Psoas muscle (tissue), 7 donors: ENCODE measurements at regions not wholly inside any gene's neighbourhood (a gene's known extent, or its start where the extent isn't known, plus 50 kb on each side); places are given as distances from the start of the nearest gene placed in this dataset.

Experiments
- ATAC-seq, 4 donors: fragments of 200-7000 bp; cut with Tn5 transposase; one replicate each; pipeline ENCODE4 v1.9.1; 2020; ENCODE audit warnings: moderate library complexity in 3 of 4, mild to moderate bottlenecking in 2 of 4
- DNase-seq, 2 donors: peaks; one replicate each; pipeline ENCODE4 v3.0.0-alpha.2; 2020
- H3K27ac ChIP-seq: fragments of 200-600 bp; one replicate; pipeline ENCODE4 v1.8.0; 2022
- H3K27me3 ChIP-seq, 3 donors: fragments of 200-600 bp in 1 of 3; one replicate each; pipeline versions ENCODE4 v1.6.1 to v1.8.0; 2013 to 2022; ENCODE audit warnings: low read length in 2 of 3, mild to moderate bottlenecking in 2 of 3, moderate library complexity in 1 of 3; ENCODE audit not compliant: insufficient read depth in 3 of 3
- H3K36me3 ChIP-seq, 2 donors: fragments of 200-600 bp in 1 of 2; one replicate each; pipeline versions ENCODE4 v1.6.1 to v1.8.0; 2013 to 2022; ENCODE audit warnings: low read depth in 1 of 2, mild to moderate bottlenecking in 1 of 2, moderate library complexity in 1 of 2; ENCODE audit not compliant: insufficient read depth in 1 of 2
- H3K4me1 ChIP-seq: fragments of 200-600 bp; one replicate; pipeline ENCODE4 v1.8.0; 2022
- H3K4me3 ChIP-seq: fragments of 200-600 bp; one replicate; pipeline ENCODE4 v1.8.0; 2022; ENCODE audit warnings: mild to moderate bottlenecking
- H3K9me3 ChIP-seq: fragments of 200-600 bp; one replicate; pipeline ENCODE4 v1.8.0; 2022
- WGBS, 3 donors: extraction: QIAGEN DNeasy Blood & Tissue Kit; methylation state at CpG; one replicate each; pipeline versions ENCODE4 v1.1.6 to v1.1.7; 2013; 5-methylcytosine and 5-hydroxymethylcytosine counted together
- intact Hi-C, 2 donors: fragments of 100-400 bp; cut with DNase I; formaldehyde crosslinking; loops; one replicate each; pipeline versions ENCODE4 v1.11.0 to v1.14.2; 2022
- TF ChIP-seq, protein P1 (sequence below): fragments of 200-600 bp; IDR thresholded peaks from one replicate; pipeline ENCODE4 v1.8.0; 2022; ENCODE audit warnings: antibody characterized with exemption
- donor health status: healthy with polysubstance abuse.
- donor health status: DM: no; HTN: no; CAD: no; lungs with moderate emphysema.
- donor health status: Bipolar disorder and iron deficiency.
- donor health status: healthy.
- donor health status: DM: yes; HTN: yes; CAD: no.
- donor health status: DM: no; HTN: no; CAD: no.
- donor health status: DM: yes; HTN: yes; CAD: no.

DNA sequence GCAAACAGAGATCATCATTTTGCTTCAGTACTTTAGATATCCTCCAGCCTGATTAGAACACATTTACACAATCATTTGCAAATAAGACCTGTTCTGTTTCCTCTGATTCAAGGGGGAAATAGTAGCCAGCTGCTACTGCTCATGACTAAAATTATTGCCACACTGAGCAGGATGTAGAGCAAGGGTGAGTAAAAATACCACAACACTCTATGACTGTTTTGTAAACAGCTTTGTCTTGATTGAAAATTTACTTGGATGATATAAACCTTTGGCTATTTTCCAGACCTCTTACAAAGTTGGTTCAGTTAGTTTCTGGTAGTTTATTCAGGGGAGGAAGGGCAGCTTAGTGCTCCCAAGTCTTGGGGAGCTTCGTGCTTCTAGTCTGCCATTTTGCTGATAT is 286.4 kb upstream of the CNTNAP5 start:
- no peak overlapping the region for H3K4me3 ChIP-seq
- no peaks in the 10 kb centered on the region for H3K27me3 ChIP-seq
- ATAC-seq (no peak), DNase-seq (no peak)
- no peaks in the 10 kb centered on the region for H3K4me1 ChIP-seq
- H3K9me3 ChIP-seq = no peaks in the 10 kb centered on the region
- TF ChIP-seq, protein P1, sequence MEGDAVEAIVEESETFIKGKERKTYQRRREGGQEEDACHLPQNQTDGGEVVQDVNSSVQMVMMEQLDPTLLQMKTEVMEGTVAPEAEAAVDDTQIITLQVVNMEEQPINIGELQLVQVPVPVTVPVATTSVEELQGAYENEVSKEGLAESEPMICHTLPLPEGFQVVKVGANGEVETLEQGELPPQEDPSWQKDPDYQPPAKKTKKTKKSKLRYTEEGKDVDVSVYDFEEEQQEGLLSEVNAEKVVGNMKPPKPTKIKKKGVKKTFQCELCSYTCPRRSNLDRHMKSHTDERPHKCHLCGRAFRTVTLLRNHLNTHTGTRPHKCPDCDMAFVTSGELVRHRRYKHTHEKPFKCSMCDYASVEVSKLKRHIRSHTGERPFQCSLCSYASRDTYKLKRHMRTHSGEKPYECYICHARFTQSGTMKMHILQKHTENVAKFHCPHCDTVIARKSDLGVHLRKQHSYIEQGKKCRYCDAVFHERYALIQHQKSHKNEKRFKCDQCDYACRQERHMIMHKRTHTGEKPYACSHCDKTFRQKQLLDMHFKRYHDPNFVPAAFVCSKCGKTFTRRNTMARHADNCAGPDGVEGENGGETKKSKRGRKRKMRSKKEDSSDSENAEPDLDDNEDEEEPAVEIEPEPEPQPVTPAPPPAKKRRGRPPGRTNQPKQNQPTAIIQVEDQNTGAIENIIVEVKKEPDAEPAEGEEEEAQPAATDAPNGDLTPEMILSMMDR = no peak
- intact Hi-C loops = no loop called here
- no peaks in the 10 kb centered on the region for H3K36me3 ChIP-seq
- H3K27ac ChIP-seq = no peak overlapping the region
- 53 to 61% (median 55%) methylated on average over 1 of the region's 1 CpG for WGBS, 3 donors

DNA sequence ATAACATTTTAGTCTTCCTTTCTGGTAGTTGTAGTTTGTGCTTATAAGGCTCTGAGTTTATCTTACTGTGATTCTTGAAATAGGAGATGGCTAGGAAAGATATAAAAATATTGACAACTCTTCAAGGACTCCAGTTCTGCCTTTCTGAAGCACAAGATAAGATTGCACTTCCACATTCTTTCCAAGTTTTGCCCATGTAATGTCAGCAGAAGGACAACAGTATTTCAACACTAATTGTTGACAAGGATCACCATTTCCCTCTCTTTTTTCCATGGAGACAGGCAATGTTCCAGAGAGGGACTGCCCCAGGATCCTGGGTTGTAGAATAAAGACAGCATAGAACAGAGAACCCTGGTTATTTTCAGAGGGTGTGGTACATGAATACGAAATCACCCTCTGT is 279.1 kb upstream of the CNTNAP5 start:
- no peak for ATAC-seq
- H3K27ac ChIP-seq = no peak overlapping the region
- WGBS, 3 donors = 67 to 79% (median 71%) methylated on average over 1 of the region's 1 CpG
- no peaks in the 10 kb centered on the region for H3K4me1 ChIP-seq
- DNase-seq = no peak
- TF ChIP-seq, protein P1 = no peak
- H3K4me3 ChIP-seq = no peak overlapping the region
- no peaks in the 10 kb centered on the region for H3K27me3 ChIP-seq
- intact Hi-C loops = no loop called here
- no peaks in the 10 kb centered on the region for H3K9me3 ChIP-seq
- no peaks in the 10 kb centered on the region for H3K36me3 ChIP-seq

DNA sequence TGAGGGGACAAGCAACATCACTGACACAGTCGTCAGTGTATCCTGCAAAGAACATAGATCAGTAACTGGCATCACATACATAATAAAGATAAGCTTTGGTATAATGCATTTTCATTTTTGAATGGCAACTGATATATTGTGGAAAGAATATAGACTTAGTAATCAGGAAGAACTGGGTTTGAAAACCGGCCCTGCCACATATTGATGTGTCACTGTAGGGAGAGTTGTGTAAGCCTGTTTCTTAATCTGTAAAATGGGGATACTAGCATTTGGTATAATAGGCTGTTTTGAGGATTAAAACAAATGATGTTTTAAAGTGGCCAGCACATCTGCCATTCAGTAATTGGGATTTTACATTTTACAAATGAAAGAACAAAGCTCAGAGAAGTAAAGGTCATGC is 277.8 kb upstream of the CNTNAP5 start:
- ATAC-seq (no peak), DNase-seq (no peak)
- Histone ChIP-seq H3K4me1 (no peaks in the 10 kb centered on the region), H3K9me3 (no peaks in the 10 kb centered on the region), H3K36me3 (no peaks in the 10 kb centered on the region), H3K27ac (no peak overlapping the region), H3K27me3 (no peaks in the 10 kb centered on the region), H3K4me3 (no peak overlapping the region)
- TF ChIP-seq, protein P1 = no peak
- intact Hi-C loops = no loop called here
- 77 to 91% (median 85%) methylated on average over 2 of the region's 2 CpGs for WGBS, 3 donors

DNA sequence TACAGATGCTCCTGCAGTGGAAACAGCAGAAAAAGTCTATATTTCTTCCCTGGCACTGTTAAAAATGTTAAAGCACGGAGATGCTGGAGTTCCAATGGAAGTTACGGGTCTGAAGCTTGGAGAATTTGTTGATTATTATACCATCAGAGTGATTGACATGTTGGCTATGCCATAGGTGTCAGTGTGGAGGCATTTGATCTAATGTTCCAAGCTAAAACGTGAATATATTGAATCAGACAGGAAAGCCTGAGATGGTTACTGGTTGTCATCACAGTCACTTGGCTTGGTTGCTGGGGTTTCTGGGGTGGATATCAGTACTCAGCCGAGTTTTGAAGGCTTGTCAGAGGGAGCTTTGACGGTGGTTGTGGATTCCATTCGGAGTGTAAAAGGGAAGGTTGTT is 262.9 kb upstream of the CNTNAP5 start:
- 86 to 93% (median 88%) methylated on average over 6 of the region's 6 CpGs for WGBS, 3 donors
- H3K36me3 ChIP-seq = no peaks in the 10 kb centered on the region
- H3K4me3 ChIP-seq = no peak overlapping the region
- H3K27me3 ChIP-seq = no peaks in the 10 kb centered on the region
- TF ChIP-seq, protein P1 = no peak
- intact Hi-C loops = no loop called here
- DNase-seq (no peak), ATAC-seq (no peak)
- no peak overlapping the region for H3K27ac ChIP-seq
- H3K9me3 ChIP-seq = peaks cover 15% of the 10 kb centered on the region
- no peaks in the 10 kb centered on the region for H3K4me1 ChIP-seq

DNA sequence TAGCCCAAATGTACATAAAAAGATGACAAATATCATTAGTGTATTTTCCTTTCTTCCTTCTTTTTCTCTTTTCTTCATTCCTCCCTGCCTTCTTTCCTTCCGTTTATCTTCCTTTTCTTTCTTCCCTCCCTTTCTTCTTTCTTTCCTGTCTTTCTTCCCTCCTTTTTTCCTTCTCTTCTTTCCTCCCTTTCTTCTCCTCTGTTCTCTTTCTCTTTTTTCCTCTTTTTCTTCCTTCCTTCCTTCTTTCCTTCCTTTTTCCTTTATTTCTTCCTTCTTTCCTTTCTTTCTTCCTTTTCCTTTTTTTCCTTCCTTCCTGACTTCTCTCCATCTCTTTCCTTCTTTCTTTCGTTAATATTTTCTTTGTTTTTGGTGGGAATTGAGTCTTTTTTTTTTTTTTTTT is 256.9 kb upstream of the CNTNAP5 start:
- Histone ChIP-seq H3K27ac (no peak overlapping the region), H3K27me3 (no peaks in the 10 kb centered on the region), H3K36me3 (no peaks in the 10 kb centered on the region), H3K9me3 (peaks cover 2% of the 10 kb centered on the region), H3K4me1 (no peaks in the 10 kb centered on the region), H3K4me3 (no peak overlapping the region)
- intact Hi-C loops = no loop called here
- TF ChIP-seq, protein P1 = no peak
- WGBS, 3 donors = 65 to 73% (median 66%) methylated on average over 2 of the region's 2 CpGs
- no peak for DNase-seq
- ATAC-seq = no peak
